ENCODE measurements at regions not wholly inside any gene's neighbourhood (a gene's known extent, or its start where the extent isn't known, plus 50 kb on each side); places are given as distances from the start of the nearest gene placed in this dataset.

DNA sequence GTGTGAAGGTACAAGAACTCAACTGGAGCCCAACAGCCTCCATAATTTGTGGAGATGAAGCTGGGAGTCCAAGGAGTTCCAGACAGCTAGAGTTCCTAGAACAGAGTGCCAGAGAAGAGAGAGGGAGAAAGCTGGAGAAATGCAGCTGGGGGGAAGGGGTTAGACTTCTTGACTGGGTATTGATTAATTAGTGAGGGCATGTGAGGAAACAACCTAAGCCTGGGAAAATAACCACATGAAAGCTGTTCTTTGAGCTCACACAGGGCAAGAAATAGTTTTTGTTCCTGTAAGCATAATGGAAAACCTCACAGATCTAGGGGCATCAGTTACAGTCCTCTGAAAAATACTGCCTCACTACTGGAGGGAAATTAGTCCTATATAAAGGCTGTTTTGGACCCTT lies 230.5 kb upstream of the FKBP1C start:
- TF ChIP-seq, protein P1, sequence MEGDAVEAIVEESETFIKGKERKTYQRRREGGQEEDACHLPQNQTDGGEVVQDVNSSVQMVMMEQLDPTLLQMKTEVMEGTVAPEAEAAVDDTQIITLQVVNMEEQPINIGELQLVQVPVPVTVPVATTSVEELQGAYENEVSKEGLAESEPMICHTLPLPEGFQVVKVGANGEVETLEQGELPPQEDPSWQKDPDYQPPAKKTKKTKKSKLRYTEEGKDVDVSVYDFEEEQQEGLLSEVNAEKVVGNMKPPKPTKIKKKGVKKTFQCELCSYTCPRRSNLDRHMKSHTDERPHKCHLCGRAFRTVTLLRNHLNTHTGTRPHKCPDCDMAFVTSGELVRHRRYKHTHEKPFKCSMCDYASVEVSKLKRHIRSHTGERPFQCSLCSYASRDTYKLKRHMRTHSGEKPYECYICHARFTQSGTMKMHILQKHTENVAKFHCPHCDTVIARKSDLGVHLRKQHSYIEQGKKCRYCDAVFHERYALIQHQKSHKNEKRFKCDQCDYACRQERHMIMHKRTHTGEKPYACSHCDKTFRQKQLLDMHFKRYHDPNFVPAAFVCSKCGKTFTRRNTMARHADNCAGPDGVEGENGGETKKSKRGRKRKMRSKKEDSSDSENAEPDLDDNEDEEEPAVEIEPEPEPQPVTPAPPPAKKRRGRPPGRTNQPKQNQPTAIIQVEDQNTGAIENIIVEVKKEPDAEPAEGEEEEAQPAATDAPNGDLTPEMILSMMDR (IDR thresholded peaks at IDR 0.05): no peak
- TF ChIP-seq EZH2 (IDR thresholded peaks at IDR 0.05; ENCODE audit: borderline replicate concordance, insufficient read depth, low read depth, low read length, poor library complexity, severe bottlenecking): no peak

All from B cell (primary cell).